K562 (cell line): ENCODE measurements at regions not wholly inside any gene's neighbourhood (a gene's known extent, or its start where the extent isn't known, plus 50 kb on each side); places are given as distances from the start of the nearest gene placed in this dataset.

Experiments
- ATAC-seq: fragments of 200-7000 bp; cut with Tn5 transposase; 3 replicates; pipeline ENCODE4 v1.9.1; 2020; ENCODE audit warnings: moderate library complexity
- BruUV-seq: library from RNA; stranded (reverse); fragments of 400-500 nt; replicated peaks from 2 replicates; lab custom pipeline; 2021; lab: Mats Ljungman, UMichigan
- CTCF ChIA-PET: fragments of 300-600 bp; formaldehyde crosslinking; extraction: SDS; loops from one replicate; lab custom pipeline; 2021; ENCODE audit warnings: low intra/inter-chr PET ratio; lab: Yijun Ruan, JAX
- POLR2A ChIA-PET: fragments of 300-600, 350-650 bp; sonication (Branson Sonifier 250); formaldehyde crosslinking; extraction: SDS; loops from one replicate; lab custom pipeline; 2021; ENCODE audit warnings: antibody characterized with exemption, inconsistent platforms; lab: Yijun Ruan, JAX
- DNase-seq, 4 experiments: peaks; one replicate each; pipeline versions ENCODE4 v3.0.0 to v3.0.0-alpha.2; 2011 to 2018; ENCODE audit warnings: low spot score in 3 of 4, mixed read lengths in 3 of 4; ENCODE audit errors: extremely low read depth in 1 of 4
- FAIRE-seq: peaks from 2 replicates; lab custom pipeline; 2011; peaks lifted over from hg19 to GRCh38; lab: Jason Lieb, UNC
- H2AFZ ChIP-seq: 2 replicates; pipeline ENCODE4 v1.6.0; 2011; ENCODE audit warnings: low read depth, low read length, control low read depth, inconsistent platforms
- H3K27ac ChIP-seq: fragments of 200-600 bp; 3 replicates; pipeline ENCODE4 v1.8.0; 2011; ENCODE audit warnings: low read depth, mild to moderate bottlenecking, control low read depth, inconsistent platforms, low read length, moderate library complexity, mixed read lengths; ENCODE audit errors: extremely low read depth
- H3K27me3 ChIP-seq, 2 experiments: fragments of 300-600 bp in 1 of 2; 2 replicates in 1 of 2; 3 replicates in 1 of 2; pipeline versions ENCODE4 v1.6.0 to v1.8.0; 2011; ENCODE audit warnings: inconsistent platforms in 2 of 2, low read length in 2 of 2, mild to moderate bottlenecking in 1 of 2, mixed read lengths in 1 of 2, moderate library complexity in 1 of 2; ENCODE audit not compliant: control insufficient read depth in 2 of 2, insufficient read depth in 2 of 2
- H3K36me3 ChIP-seq: fragments of 300-600 bp; 3 replicates; pipeline ENCODE4 v1.8.0; 2011; ENCODE audit warnings: mild to moderate bottlenecking, low read length, inconsistent platforms; ENCODE audit not compliant: control insufficient read depth, insufficient read depth
- H3K4me1 ChIP-seq, 2 experiments: fragments of 200-600 bp in 1 of 2; replicated peaks in 1 of 2; 2 replicates in 1 of 2; 3 replicates in 1 of 2; pipeline versions ENCODE4 v1.5.1 to v1.8.0; 2011; ENCODE audit warnings: inconsistent platforms in 2 of 2, low read length in 2 of 2, mild to moderate bottlenecking in 1 of 2, mixed read lengths in 1 of 2, moderate library complexity in 1 of 2; ENCODE audit not compliant: control insufficient read depth in 2 of 2, insufficient read depth in 2 of 2
- H3K4me2 ChIP-seq: 2 replicates; pipeline ENCODE4 v1.6.1; 2011; ENCODE audit warnings: low read length, control low read depth, inconsistent platforms, mixed read lengths; ENCODE audit not compliant: insufficient read depth
- H3K4me3 ChIP-seq: fragments of 200-600 bp; sonication (generic), shearing (Covaris generic); 2 replicates; pipeline ENCODE4 v1.5.1; 2016; ENCODE audit warnings: control low read depth, inconsistent platforms
- H3K79me2 ChIP-seq: fragments of 200-600 bp; 3 replicates; pipeline ENCODE4 v1.8.0; 2011; ENCODE audit warnings: low read length, inconsistent platforms; ENCODE audit not compliant: control insufficient read depth, insufficient read depth
- H3K9ac ChIP-seq, 2 experiments: 2 replicates each; pipeline versions ENCODE4 v1.6.0 to v1.6.1; 2011; ENCODE audit warnings: low read depth in 2 of 2, low read length in 2 of 2, control low read depth in 1 of 2, inconsistent platforms in 1 of 2, mild to moderate bottlenecking in 1 of 2, mixed read lengths in 1 of 2; ENCODE audit not compliant: insufficient read depth in 1 of 2
- H3K9me1 ChIP-seq: one replicate; pipeline ENCODE4 v1.6.0; 2011; ENCODE audit warnings: inconsistent platforms, mild to moderate bottlenecking, low read length, moderate library complexity; ENCODE audit not compliant: control insufficient read depth, insufficient read depth
- H3K9me3 ChIP-seq: replicated peaks from 2 replicates; pipeline ENCODE4 v1.5.1; 2011; ENCODE audit warnings: low read depth, low read length, inconsistent platforms; ENCODE audit not compliant: control insufficient read depth, insufficient read depth
- H4K20me1 ChIP-seq: replicated peaks from 2 replicates; pipeline ENCODE4 v1.6.1; 2011; ENCODE audit warnings: low read length, inconsistent platforms, mixed read lengths; ENCODE audit not compliant: control insufficient read depth, insufficient read depth
- SAFB ChIP-seq: fragments of 200-400 bp; formaldehyde crosslinking; IDR thresholded peaks from 2 replicates; pipeline ENCODE4 v1.6.1; 2017; ENCODE audit warnings: low read depth, low read length, borderline replicate concordance
- ZSCAN32 ChIP-seq: fragments of 450-650 bp; formaldehyde crosslinking; IDR thresholded peaks from 2 replicates; pipeline ENCODE4 v1.4.0; 2020; ENCODE audit warnings: mild to moderate bottlenecking, moderate library complexity
- WGBS: fragments of 100-300 bp; shearing (Covaris generic); methylation state at CpG from one replicate; pipeline ENCODE4 v1.1.6; 2016; ENCODE audit warnings: low coverage, mixed read lengths; ENCODE audit not compliant: insufficient coverage; ENCODE audit errors: missing lambda C conversion rate; 5-methylcytosine and 5-hydroxymethylcytosine counted together
- in situ Hi-C: fragments of 300-500 bp; cut with MboI; formaldehyde crosslinking; loops from 4 replicates; pipeline ENCODE4 v1.15.0; 2018; ENCODE audit warnings: inconsistent platforms, mixed read lengths
- intact Hi-C: fragments of 100-400 bp; cut with micrococcal nuclease; formaldehyde crosslinking; loops from 2 replicates; pipeline ENCODE4 v1.14.2; 2022
- TF ChIP-seq, protein P1 (sequence below), 2 experiments: IDR thresholded peaks in 1 of 2; conservative IDR thresholded peaks in 1 of 2; 2 replicates each; pipeline ENCODE4 v1.6.1; 2016; ENCODE audit warnings: low read depth in 2 of 2, mild to moderate bottlenecking in 1 of 2, missing compliant biosample characterization in 1 of 2, missing genetic modification characterization in 1 of 2, moderate library complexity in 1 of 2

DNA sequence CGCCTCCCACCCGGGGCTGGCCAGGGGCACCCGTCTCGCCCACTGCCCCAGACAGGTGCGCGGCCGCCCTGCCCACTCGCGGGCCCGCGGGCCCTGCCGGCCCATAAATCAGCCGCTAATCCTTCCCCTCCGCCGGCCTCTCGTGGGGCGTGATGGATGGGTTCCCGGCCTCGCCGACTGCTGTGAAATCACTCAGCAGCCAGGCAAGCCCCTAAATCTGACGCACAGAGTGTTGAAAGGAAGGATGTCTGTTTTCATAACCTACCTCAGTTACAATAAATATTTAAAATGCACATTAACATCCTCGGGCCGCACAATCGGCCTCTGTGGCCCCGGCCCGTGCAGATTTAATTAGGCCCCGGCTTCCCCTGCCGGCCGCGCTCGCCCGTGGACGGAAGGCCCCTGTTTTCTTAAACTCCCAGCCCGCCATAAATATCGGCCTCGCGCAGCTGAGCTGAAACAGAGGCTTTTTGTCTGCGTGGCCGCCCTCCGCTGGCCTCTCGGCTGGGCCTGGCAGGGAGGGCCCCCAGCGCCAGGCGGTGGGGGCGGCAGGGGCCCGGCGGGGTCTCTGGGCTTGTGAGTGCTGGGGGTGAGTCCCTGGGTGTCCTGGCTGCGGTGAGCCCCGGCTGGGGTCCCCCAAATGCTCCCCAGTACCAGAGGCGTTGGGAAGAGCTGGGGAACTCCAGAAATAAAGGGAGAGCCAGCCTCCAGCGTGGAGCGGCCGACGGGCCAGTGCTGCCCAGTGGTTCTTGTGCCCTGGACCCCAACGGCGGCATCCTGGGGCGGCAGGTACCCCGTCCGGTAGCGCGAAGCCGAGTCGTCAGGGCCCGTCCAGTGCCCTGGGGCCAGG is 90.7 kb downstream of the UNCX start:
- ATAC-seq (no peak), FAIRE-seq (no peak), DNase-seq (no peak)
- ChIA-PET POLR2A (interaction anchor here (0.6 to 0.7 kb wide), 3 partner anchors 8 to 496 kb away, joined by 3 read pairs; no protein-coding TSS in a partner anchor), CTCF (no interaction called here)
- no peaks in the 10 kb centered on the region for H3K36me3 ChIP-seq
- H3K9me1 ChIP-seq = no peaks in the 10 kb centered on the region
- in situ Hi-C loops = no loop called here
- intact Hi-C loops = no loop called here
- H3K4me3 ChIP-seq = no peak overlapping the region
- WGBS = 3% methylated on average over 54 of the region's 63 CpGs
- H3K9ac ChIP-seq = no peak overlapping the region
- no peaks in the 10 kb centered on the region for H3K9me3 ChIP-seq
- H2AFZ ChIP-seq = no peak overlapping the region
- no peaks in the 10 kb centered on the region for H4K20me1 ChIP-seq
- H3K4me2 ChIP-seq = no peak overlapping the region
- H3K4me1 ChIP-seq = peaks cover 0 to 22% of the 10 kb centered on the region in 2 experiments; a peak in 2 of 5 replicates
- peaks cover 32 to 51% of the 10 kb centered on the region in 2 experiments for H3K27me3 ChIP-seq
- no TSS peak for BruUV-seq
- H3K79me2 ChIP-seq = no peaks in the 10 kb centered on the region
- TF ChIP-seq SAFB (0 out of 2 replicates have a peak, but pooled peaks have one; percentile 14), ZSCAN32 (CRISPR knock-in tag) (no peak)
- TF ChIP-seq, protein P1, sequence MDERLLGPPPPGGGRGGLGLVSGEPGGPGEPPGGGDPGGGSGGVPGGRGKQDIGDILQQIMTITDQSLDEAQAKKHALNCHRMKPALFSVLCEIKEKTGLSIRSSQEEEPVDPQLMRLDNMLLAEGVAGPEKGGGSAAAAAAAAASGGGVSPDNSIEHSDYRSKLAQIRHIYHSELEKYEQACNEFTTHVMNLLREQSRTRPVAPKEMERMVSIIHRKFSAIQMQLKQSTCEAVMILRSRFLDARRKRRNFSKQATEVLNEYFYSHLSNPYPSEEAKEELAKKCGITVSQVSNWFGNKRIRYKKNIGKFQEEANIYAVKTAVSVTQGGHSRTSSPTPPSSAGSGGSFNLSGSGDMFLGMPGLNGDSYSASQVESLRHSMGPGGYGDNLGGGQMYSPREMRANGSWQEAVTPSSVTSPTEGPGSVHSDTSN (CRISPR knock-in tag; IDR thresholded peaks at IDR 0.05; ENCODE audit: low read depth) = no peak
- TF ChIP-seq, protein P1 (tag; conservative IDR thresholded peaks at IDR 0.05; ENCODE audit: low read depth) = no peak
- no peak overlapping the region for H3K27ac ChIP-seq
